ENCODE measurements at regions not wholly inside any gene's neighbourhood (a gene's known extent, or its start where the extent isn't known, plus 50 kb on each side); places are given as distances from the start of the nearest gene placed in this dataset.
"Not testable (repeated sequence)": the region's sequence is repeated elsewhere in the genome, so short reads cannot be mapped to it uniquely, and the experiment has no call there.

- not testable (repeated sequence) for DNase-seq
Measured at GRCh38 chr3:91348064-91348463, 2240.6 kb downstream of the EPHA3 start.

- DNase-seq, result not testable (repeated sequence)
Measured at GRCh38 chr3:91349072-91349471, 2241.7 kb downstream of the EPHA3 start.

GRCh38 chr3:91352161-91352560 lies 2244.7 kb downstream of the EPHA3 start:
- not testable (repeated sequence) for DNase-seq

- not testable (repeated sequence) for DNase-seq
Measured at GRCh38 chr3:91359278-91359677, 2251.9 kb downstream of the EPHA3 start.

GRCh38 chr3:91383100-91383894 lies 2275.9 kb downstream of the EPHA3 start:
- DNase-seq, result not testable (repeated sequence)

GRCh38 chr3:91403938-91404337 lies 2296.5 kb downstream of the EPHA3 start:
- DNase-seq, result not testable (repeated sequence)

- DNase-seq, result not testable (repeated sequence)
Measured at GRCh38 chr3:91442063-91442462, 2334.6 kb downstream of the EPHA3 start.

- not testable (repeated sequence) for DNase-seq
Measured at GRCh38 chr3:91442483-91442882, 2335.1 kb downstream of the EPHA3 start.

- DNase-seq, result not testable (repeated sequence)
Measured at GRCh38 chr3:91448379-91448778, 2341.0 kb downstream of the EPHA3 start.

- not testable (repeated sequence) for DNase-seq
Measured at GRCh38 chr3:91466517-91466916, 2359.1 kb downstream of the EPHA3 start.

GRCh38 chr3:91469251-91469650 lies 2361.8 kb downstream of the EPHA3 start:
- DNase-seq, result not testable (repeated sequence)

- peak in 1 of 58 donors; percentile 0 for DNase-seq
Measured at GRCh38 chr3:91485026-91485425, 2377.6 kb downstream of the EPHA3 start.

GRCh38 chr3:91485891-91486290 lies 2378.5 kb downstream of the EPHA3 start:
- not testable (repeated sequence) for DNase-seq

GRCh38 chr3:91497712-91498111 lies 2390.3 kb downstream of the EPHA3 start:
- DNase-seq, result not testable (repeated sequence)

GRCh38 chr3:91499850-91500249 lies 2392.4 kb downstream of the EPHA3 start:
- DNase-seq, result not testable (repeated sequence)

- DNase-seq, result not testable (repeated sequence)
Measured at GRCh38 chr3:91504874-91505273, 2397.5 kb downstream of the EPHA3 start.
